AG09319 (cell line): ENCODE measurements at regions not wholly inside any gene's neighbourhood (a gene's known extent, or its start where the extent isn't known, plus 50 kb on each side); places are given as distances from the start of the nearest gene placed in this dataset.

ENCODE experiments used
- DNase-seq: peaks from one replicate; pipeline ENCODE4 v3.0.0-alpha.2; 2010; ENCODE audit warnings: low read depth; ENCODE audit errors: extremely low read depth
- TF ChIP-seq, protein P1 (sequence below): IDR thresholded peaks from 2 replicates; pipeline ENCODE4 v1.5.1; 2011; ENCODE audit warnings: low read depth, mild to moderate bottlenecking, inconsistent platforms, low read length, moderate library complexity

DNA sequence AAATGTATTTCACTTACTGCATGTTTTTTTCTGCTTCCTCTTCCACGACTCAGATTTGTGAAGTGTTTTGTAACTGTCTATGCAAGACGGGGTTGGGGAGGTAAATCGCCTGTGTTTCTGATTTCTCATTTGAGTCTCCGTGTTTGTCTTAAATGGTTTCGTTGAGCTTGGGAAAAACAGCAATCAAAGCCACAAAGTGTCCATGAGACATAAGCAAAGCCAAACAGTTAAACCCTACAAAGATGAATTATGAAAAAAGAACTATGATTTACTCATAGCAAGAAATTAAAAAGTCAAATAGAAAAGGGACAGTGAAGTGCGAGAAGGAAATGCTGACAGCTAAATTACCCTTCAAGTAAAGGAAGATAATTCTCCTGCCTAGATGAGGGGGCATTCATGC lies 164.3 kb upstream of the TMPO start:
- no peak for DNase-seq
- TF ChIP-seq, protein P1, sequence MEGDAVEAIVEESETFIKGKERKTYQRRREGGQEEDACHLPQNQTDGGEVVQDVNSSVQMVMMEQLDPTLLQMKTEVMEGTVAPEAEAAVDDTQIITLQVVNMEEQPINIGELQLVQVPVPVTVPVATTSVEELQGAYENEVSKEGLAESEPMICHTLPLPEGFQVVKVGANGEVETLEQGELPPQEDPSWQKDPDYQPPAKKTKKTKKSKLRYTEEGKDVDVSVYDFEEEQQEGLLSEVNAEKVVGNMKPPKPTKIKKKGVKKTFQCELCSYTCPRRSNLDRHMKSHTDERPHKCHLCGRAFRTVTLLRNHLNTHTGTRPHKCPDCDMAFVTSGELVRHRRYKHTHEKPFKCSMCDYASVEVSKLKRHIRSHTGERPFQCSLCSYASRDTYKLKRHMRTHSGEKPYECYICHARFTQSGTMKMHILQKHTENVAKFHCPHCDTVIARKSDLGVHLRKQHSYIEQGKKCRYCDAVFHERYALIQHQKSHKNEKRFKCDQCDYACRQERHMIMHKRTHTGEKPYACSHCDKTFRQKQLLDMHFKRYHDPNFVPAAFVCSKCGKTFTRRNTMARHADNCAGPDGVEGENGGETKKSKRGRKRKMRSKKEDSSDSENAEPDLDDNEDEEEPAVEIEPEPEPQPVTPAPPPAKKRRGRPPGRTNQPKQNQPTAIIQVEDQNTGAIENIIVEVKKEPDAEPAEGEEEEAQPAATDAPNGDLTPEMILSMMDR: no peak

DNA sequence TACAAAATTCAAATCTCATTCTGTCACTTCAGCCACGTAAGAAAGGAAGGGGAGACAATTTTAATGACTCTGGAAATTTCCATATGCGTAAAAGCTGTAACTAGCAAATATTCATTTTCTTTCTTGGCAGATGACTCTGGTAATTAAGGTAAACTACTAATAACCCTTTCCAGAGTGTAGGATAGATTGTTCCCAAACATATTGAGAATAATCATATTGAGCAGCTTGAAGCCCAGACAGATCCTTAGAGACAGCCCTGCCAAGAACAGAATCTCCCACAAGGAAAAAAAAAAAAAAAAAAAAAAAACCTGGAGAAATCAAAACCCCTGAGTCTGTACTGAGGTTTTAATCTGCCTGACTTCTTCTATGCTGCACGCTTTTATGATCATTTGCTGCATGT lies 163.6 kb upstream of the TMPO start:
- TF ChIP-seq, protein P1: no peak
- no peak for DNase-seq

DNA sequence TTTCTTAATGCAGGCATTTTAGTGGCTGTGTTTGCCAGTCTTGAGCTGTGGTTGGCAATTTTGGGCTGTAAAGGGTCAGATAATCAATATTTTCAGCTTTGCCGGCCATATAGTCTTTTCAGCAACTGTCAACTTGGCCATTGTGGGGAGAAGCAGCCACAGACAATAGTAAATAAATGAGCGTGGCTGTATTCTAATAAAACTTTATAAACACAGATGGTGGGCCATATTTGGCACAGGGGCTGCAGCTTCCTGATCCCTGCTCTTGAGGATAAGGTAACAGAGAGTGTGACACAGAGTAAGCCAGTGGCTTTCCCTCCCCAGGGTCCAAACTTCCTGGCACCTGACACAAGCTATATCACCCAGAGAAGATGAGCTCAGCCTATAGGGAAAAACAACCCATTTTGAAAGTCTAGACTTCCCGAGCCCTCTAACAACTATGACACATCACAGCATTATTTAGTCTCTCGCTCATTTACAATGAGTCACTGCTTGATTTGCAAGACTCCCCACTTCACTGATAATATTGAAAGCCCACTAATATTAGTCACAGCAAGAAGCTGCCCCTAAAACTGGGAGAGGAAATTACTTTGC lies 163.1 kb upstream of the TMPO start:
- TF ChIP-seq, protein P1: no peak
- DNase-seq: peak; percentile 0

DNA sequence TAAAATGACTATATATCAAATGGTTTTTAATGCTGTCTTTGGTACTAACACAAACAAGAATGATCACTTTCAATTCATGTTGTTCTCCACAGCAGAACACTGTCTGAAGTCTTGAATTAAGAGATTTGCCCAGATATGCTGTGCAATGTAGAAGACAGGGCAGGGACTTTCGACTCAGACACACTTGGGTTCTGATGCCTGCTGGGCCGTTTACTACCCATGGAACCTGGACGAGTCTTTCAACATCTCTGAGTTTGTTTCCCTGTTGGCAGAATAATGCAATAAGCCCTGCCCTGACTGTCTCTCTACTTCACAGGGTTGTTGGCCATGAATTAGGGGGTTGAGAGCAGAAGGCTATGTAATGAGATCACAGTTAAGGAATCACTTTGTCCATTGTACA lies 162.6 kb upstream of the TMPO start:
- TF ChIP-seq, protein P1: no peak

DNA sequence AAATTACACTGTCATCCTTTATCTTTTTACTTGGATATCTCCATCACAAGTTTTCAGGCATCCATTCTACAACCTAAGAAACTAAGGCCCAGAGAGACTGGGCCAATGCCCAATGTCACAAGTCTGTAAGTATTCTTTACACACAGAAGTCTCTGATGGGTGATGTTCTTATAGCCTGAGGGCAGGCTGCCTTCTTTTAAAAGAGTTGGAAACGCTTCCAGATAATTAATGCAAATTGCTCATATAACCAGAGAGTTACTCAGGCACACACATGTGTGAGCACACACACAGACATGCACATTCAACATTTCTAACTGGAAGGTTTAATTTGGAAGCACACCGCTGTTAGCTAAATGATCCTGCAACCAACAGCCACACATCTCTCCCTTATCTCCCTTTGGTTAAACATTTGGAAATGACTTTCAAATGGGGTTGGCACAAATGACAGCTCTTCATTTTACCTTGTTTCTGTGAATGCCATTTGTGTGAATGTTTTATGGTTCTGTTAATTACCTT lies 160.8 kb upstream of the TMPO start:
- TF ChIP-seq, protein P1: no peak
- no peak for DNase-seq

More for the DNA sequence above, 162.6 kb upstream of the TMPO start:
- no peak for DNase-seq

GRCh38 chr12:98355322-98355721 lies 160.1 kb upstream of the TMPO start:
- TF ChIP-seq, protein P1: no peak
- no peak for DNase-seq

DNA sequence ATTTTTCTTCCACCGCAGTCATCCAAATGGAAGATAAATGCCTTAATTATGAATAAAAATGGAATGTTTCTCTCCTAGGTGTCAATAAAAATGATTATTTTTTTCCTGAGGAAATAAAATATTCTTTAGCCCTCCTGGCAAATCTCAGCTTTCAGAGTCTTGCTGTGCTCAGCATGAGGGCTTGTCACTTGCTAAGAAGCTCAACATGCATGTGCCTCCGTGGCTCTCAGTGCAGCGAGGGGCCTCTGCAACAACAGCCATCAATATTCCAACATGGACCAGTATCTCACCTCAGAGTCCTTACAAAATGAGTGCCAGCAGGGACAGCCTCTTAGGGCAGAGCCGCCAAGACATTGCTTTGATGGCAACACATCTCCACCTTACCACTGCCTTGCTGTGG lies 159.5 kb upstream of the TMPO start:
- TF ChIP-seq, protein P1: no peak
- DNase-seq: no peak
